ENCODE measurements at regions not wholly inside any gene's neighbourhood (a gene's known extent, or its start where the extent isn't known, plus 50 kb on each side); places are given as distances from the start of the nearest gene placed in this dataset.

DNA sequence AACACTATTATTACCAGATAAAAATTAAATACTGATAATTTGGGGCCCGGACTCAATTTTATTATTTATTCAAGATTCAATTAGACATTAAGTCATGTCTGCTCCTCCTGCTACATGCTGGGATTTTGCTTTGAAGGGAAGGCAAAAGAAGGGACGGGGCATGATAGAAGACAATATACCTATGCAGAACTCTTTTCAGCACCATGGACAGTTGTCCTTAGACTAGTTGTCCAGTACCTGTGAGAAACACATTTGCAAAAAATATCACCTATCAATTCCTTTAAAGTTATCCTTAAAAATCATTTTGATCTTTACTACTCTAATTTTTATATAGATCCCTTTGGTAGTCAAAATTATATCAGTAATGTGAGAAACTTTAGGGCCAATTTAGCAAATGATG is 100.2 kb upstream of the SULT1C3 start:
- H3K79me2 ChIP-seq (ENCODE audit: control insufficient read depth, insufficient read depth, low read length), result no peaks in the 10 kb centered on the region
- no peak overlapping the region for H3K4me3 ChIP-seq (ENCODE audit: control insufficient read depth in 2 of 3, extremely low read depth in 1 of 3, insufficient read depth in 2 of 3, low read depth in 1 of 3, low read length in 3 of 3)
- H3K36me3 ChIP-seq (ENCODE audit: control insufficient read depth in 2 of 2, extremely low read depth in 1 of 2, insufficient read depth in 2 of 2, low read length in 2 of 2), result no peaks in the 10 kb centered on the region
- no peaks in the 10 kb centered on the region for H3K9me3 ChIP-seq (ENCODE audit: control insufficient read depth, low read depth, low read length)
- no peaks in the 10 kb centered on the region for H3K27me3 ChIP-seq (ENCODE audit: control insufficient read depth, extremely low read depth, insufficient read depth, low read length)
- no peak overlapping the region for H3K4me2 ChIP-seq (ENCODE audit: control insufficient read depth, extremely low read depth, insufficient read depth, low read depth, low read length)
- DNase-seq (ENCODE audit: low read depth, low spot score), result no peak
- H4K20me1 ChIP-seq (ENCODE audit: control insufficient read depth, extremely low read depth, insufficient read depth, low read length), result no peaks in the 10 kb centered on the region
- H3K9me1 ChIP-seq (ENCODE audit: control insufficient read depth, extremely low read depth, insufficient read depth, low read length), result no peaks in the 10 kb centered on the region
- H2AFZ ChIP-seq (ENCODE audit: control insufficient read depth, low read length), result no peak overlapping the region
- no peak overlapping the region for H3K9ac ChIP-seq (ENCODE audit: control insufficient read depth, extremely low read depth, insufficient read depth, low read length)
- no peak overlapping the region for H3K27ac ChIP-seq (ENCODE audit: control insufficient read depth, insufficient read depth, low read length)
- TF ChIP-seq EZH2 (IDR thresholded peaks at IDR 0.05; ENCODE audit: low read length), result no peak
- TF ChIP-seq, protein P1, sequence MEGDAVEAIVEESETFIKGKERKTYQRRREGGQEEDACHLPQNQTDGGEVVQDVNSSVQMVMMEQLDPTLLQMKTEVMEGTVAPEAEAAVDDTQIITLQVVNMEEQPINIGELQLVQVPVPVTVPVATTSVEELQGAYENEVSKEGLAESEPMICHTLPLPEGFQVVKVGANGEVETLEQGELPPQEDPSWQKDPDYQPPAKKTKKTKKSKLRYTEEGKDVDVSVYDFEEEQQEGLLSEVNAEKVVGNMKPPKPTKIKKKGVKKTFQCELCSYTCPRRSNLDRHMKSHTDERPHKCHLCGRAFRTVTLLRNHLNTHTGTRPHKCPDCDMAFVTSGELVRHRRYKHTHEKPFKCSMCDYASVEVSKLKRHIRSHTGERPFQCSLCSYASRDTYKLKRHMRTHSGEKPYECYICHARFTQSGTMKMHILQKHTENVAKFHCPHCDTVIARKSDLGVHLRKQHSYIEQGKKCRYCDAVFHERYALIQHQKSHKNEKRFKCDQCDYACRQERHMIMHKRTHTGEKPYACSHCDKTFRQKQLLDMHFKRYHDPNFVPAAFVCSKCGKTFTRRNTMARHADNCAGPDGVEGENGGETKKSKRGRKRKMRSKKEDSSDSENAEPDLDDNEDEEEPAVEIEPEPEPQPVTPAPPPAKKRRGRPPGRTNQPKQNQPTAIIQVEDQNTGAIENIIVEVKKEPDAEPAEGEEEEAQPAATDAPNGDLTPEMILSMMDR (optimal IDR thresholded peaks at IDR 0.05 in 1 of 3, IDR thresholded peaks at IDR 0.05 in 1 of 3, conservative IDR thresholded peaks at IDR 0.05 in 1 of 3; ENCODE audit: extremely low read depth in 1 of 3, insufficient read depth in 2 of 3, low read length in 3 of 3), result no peak
- dilution Hi-C loops (cut with MboI; ENCODE audit: extremely low pct_ligation_motif_present, low sequenced_read_pairs), result no loop called here
- H3K4me1 ChIP-seq (ENCODE audit: control insufficient read depth, extremely low read depth, insufficient read depth, low read length), result no peaks in the 10 kb centered on the region
- no peak for FAIRE-seq

DNA sequence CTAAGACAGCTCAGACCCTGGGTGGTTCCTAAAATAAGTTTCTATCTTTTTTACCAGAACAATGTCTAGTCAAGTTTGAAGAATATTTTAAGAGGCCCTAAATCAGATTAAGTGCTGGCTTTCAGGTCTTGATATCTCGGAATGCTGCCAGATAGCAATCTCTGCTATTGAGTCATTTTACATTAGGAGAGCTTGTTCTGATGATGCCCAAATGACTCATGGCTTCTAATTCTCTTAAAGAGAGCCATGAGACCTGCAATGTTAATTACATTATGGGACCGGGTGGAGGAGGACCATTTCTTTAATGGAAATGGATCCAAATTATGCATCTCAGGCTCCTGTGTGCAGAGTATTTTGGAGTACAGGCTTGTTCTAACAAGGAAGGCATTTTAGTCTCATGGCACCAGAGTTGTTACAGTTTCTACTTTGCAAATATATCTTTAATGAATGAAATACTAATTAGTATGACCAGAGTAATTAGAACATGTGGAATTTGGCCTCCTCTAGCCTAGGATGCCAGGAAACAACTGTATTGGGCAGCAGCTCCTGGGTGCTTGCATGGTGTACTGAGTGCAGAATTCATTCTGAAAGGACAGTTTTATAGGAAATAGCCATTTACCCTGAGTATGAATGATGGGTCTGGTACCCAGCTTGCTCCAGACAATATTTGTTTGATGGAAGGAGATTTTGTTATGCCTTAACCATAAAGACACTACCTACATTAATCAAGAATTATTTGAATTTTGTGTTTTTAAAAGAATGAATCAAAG is 94.0 kb upstream of the SULT1C3 start:
- H3K27ac ChIP-seq (ENCODE audit: control insufficient read depth, insufficient read depth, low read length), result no peak overlapping the region
- H2AFZ ChIP-seq (ENCODE audit: control insufficient read depth, low read length), result no peak overlapping the region
- no peaks in the 10 kb centered on the region for H3K9me1 ChIP-seq (ENCODE audit: control insufficient read depth, extremely low read depth, insufficient read depth, low read length)
- H3K4me3 ChIP-seq (ENCODE audit: control insufficient read depth in 2 of 3, extremely low read depth in 1 of 3, insufficient read depth in 2 of 3, low read depth in 1 of 3, low read length in 3 of 3), result no peak overlapping the region
- peaks cover 8% of the 10 kb centered on the region for H3K4me1 ChIP-seq (ENCODE audit: control insufficient read depth, extremely low read depth, insufficient read depth, low read length)
- FAIRE-seq, result peak; percentile 78
- no peaks in the 10 kb centered on the region for H3K79me2 ChIP-seq (ENCODE audit: control insufficient read depth, insufficient read depth, low read length)
- H3K36me3 ChIP-seq (ENCODE audit: control insufficient read depth in 2 of 2, extremely low read depth in 1 of 2, insufficient read depth in 2 of 2, low read length in 2 of 2), result no peaks in the 10 kb centered on the region
- dilution Hi-C loops (cut with MboI; ENCODE audit: extremely low pct_ligation_motif_present, low sequenced_read_pairs), result no loop called here
- peak; percentile 11 for DNase-seq (ENCODE audit: low read depth, low spot score)
- no peaks in the 10 kb centered on the region for H3K27me3 ChIP-seq (ENCODE audit: control insufficient read depth, extremely low read depth, insufficient read depth, low read length)
- H4K20me1 ChIP-seq (ENCODE audit: control insufficient read depth, extremely low read depth, insufficient read depth, low read length), result no peaks in the 10 kb centered on the region
- no peak for TF ChIP-seq EZH2 (IDR thresholded peaks at IDR 0.05; ENCODE audit: low read length)
- TF ChIP-seq, protein P1 (optimal IDR thresholded peaks at IDR 0.05 in 1 of 3, IDR thresholded peaks at IDR 0.05 in 1 of 3, conservative IDR thresholded peaks at IDR 0.05 in 1 of 3; ENCODE audit: extremely low read depth in 1 of 3, insufficient read depth in 2 of 3, low read length in 3 of 3), result no peak
- no peak overlapping the region for H3K9ac ChIP-seq (ENCODE audit: control insufficient read depth, extremely low read depth, insufficient read depth, low read length)
- no peaks in the 10 kb centered on the region for H3K9me3 ChIP-seq (ENCODE audit: control insufficient read depth, low read depth, low read length)
- H3K4me2 ChIP-seq (ENCODE audit: control insufficient read depth, extremely low read depth, insufficient read depth, low read depth, low read length), result peak overlapping the region; percentile 35
